ENCODE measurements at regions not wholly inside any gene's neighbourhood (a gene's known extent, or its start where the extent isn't known, plus 50 kb on each side); places are given as distances from the start of the nearest gene placed in this dataset.

GRCh38 chr16:73873643-73874042 is 423.0 kb upstream of the PSMD7 start:
- 33% methylated on average over 2 of the region's 2 CpGs for WGBS
- H3K27ac ChIP-seq (replicated peaks in 1 of 4), result no peak overlapping the region
- H3K4me1 ChIP-seq, result no peaks in the 10 kb centered on the region
- no peaks in the 10 kb centered on the region for H3K36me3 ChIP-seq
- H3K9me3 ChIP-seq, result no peaks in the 10 kb centered on the region
- TF ChIP-seq EP300 (IDR thresholded peaks at IDR 0.05) (no peak), POLR2A (IDR thresholded peaks at IDR 0.05; ENCODE audit: low read depth) (no peak), POLR2AphosphoS5 (IDR thresholded peaks at IDR 0.05) (no peak), CTCF (IDR thresholded peaks at IDR 0.05) (no peak)
- peaks cover 0 to 18% (median 0%) of the 10 kb centered on the region in 4 donors for H3K27me3 ChIP-seq
- no peak for DNase-seq (ENCODE audit: extremely low spot score)
- intact Hi-C loops (cut with DNase I), result no loop called here
- H3K4me3 ChIP-seq, result no peak overlapping the region

GRCh38 chr16:73872856-73873255 is 423.8 kb upstream of the PSMD7 start:
- TF ChIP-seq POLR2AphosphoS5 (IDR thresholded peaks at IDR 0.05), result no peak
- no peak for TF ChIP-seq POLR2A (IDR thresholded peaks at IDR 0.05; ENCODE audit: low read depth)
- TF ChIP-seq EP300 (IDR thresholded peaks at IDR 0.05), result no peak
- TF ChIP-seq CTCF (IDR thresholded peaks at IDR 0.05), result no peak
- intact Hi-C loops (cut with DNase I), result no loop called here
- no peak overlapping the region for H3K4me3 ChIP-seq
- H3K9me3 ChIP-seq, result no peaks in the 10 kb centered on the region
- peaks cover 0 to 23% (median 0%) of the 10 kb centered on the region in 4 donors for H3K27me3 ChIP-seq
- no peak overlapping the region for H3K27ac ChIP-seq (replicated peaks in 1 of 4)
- DNase-seq (ENCODE audit: extremely low spot score), result no peak
- no peaks in the 10 kb centered on the region for H3K4me1 ChIP-seq
- WGBS, result 100% methylated on average over 1 of the region's 8 CpGs
- no peaks in the 10 kb centered on the region for H3K36me3 ChIP-seq

- no peaks in the 10 kb centered on the region for H3K4me1 ChIP-seq
- peaks cover 0 to 26% (median 0%) of the 10 kb centered on the region in 4 donors for H3K27me3 ChIP-seq
- H3K36me3 ChIP-seq, result no peaks in the 10 kb centered on the region
- H3K4me3 ChIP-seq, result no peak overlapping the region
- DNase-seq (ENCODE audit: extremely low spot score), result no peak
- intact Hi-C loops (cut with DNase I), result no loop called here
- TF ChIP-seq CTCF (IDR thresholded peaks at IDR 0.05) (no peak), EP300 (IDR thresholded peaks at IDR 0.05) (no peak), POLR2AphosphoS5 (IDR thresholded peaks at IDR 0.05) (no peak), POLR2A (IDR thresholded peaks at IDR 0.05; ENCODE audit: low read depth) (no peak)
- WGBS, result 83% methylated on average over 6 of the region's 6 CpGs
- H3K27ac ChIP-seq (replicated peaks in 1 of 4), result no peak overlapping the region
- no peaks in the 10 kb centered on the region for H3K9me3 ChIP-seq
Measured at GRCh38 chr16:73871088-73871733, 425.4 kb upstream of the PSMD7 start.

- WGBS, result 66% methylated on average over 3 of the region's 3 CpGs
- no peak overlapping the region for H3K4me3 ChIP-seq
- H3K27ac ChIP-seq (replicated peaks in 1 of 4), result no peak overlapping the region
- H3K36me3 ChIP-seq, result no peaks in the 10 kb centered on the region
- H3K27me3 ChIP-seq, result peaks cover 0 to 26% (median 0%) of the 10 kb centered on the region in 4 donors
- intact Hi-C loops (cut with DNase I), result no loop called here
- no peak for DNase-seq (ENCODE audit: extremely low spot score)
- H3K9me3 ChIP-seq, result no peaks in the 10 kb centered on the region
- H3K4me1 ChIP-seq, result no peaks in the 10 kb centered on the region
- TF ChIP-seq POLR2AphosphoS5 (IDR thresholded peaks at IDR 0.05), result no peak
- no peak for TF ChIP-seq EP300 (IDR thresholded peaks at IDR 0.05)
- TF ChIP-seq CTCF (IDR thresholded peaks at IDR 0.05), result no peak
- TF ChIP-seq POLR2A (IDR thresholded peaks at IDR 0.05; ENCODE audit: low read depth), result no peak
Measured at GRCh38 chr16:73869126-73869525, 427.5 kb upstream of the PSMD7 start.

- no peaks in the 10 kb centered on the region for H3K9me3 ChIP-seq
- H3K4me3 ChIP-seq, result no peak overlapping the region
- H3K36me3 ChIP-seq, result no peaks in the 10 kb centered on the region
- no peaks in the 10 kb centered on the region for H3K4me1 ChIP-seq
- intact Hi-C loops (cut with DNase I), result no loop called here
- H3K27ac ChIP-seq (replicated peaks in 1 of 4), result no peak overlapping the region
- no peak for TF ChIP-seq POLR2AphosphoS5 (IDR thresholded peaks at IDR 0.05)
- no peak for TF ChIP-seq EP300 (IDR thresholded peaks at IDR 0.05)
- no peak for TF ChIP-seq POLR2A (IDR thresholded peaks at IDR 0.05; ENCODE audit: low read depth)
- H3K27me3 ChIP-seq, result peaks cover 0 to 8% (median 0%) of the 10 kb centered on the region in 4 donors
- DNase-seq (ENCODE audit: extremely low spot score), result no peak
Measured at GRCh38 chr16:73864868-73865267, 431.7 kb upstream of the PSMD7 start.
